H1 (cell line): ENCODE measurements at regions not wholly inside any gene's neighbourhood (a gene's known extent, or its start where the extent isn't known, plus 50 kb on each side); places are given as distances from the start of the nearest gene placed in this dataset.

Experiments used
- CTCF ChIA-PET: fragments of 300-600 bp; sonication (Branson Sonifier 250); formaldehyde crosslinking; loops from one replicate; lab custom pipeline; 2021; ENCODE audit not compliant: partially characterized antibody; lab: Charles Lee
- POLR2A ChIA-PET: fragments of 300-600 bp; sonication (Branson Sonifier 250); formaldehyde crosslinking; loops from one replicate; lab custom pipeline; 2021; ENCODE audit warnings: inconsistent platforms; ENCODE audit not compliant: partially characterized antibody; lab: Charles Lee
- DNase-seq, 2 experiments: peaks; one replicate each; pipeline versions ENCODE4 v3.0.0 to v3.0.0-alpha.2; 2010 to 2022; ENCODE audit warnings: low spot score in 2 of 2, low read depth in 1 of 2, mixed read lengths in 1 of 2
- FAIRE-seq: peaks from 2 replicates; lab custom pipeline; 2011; peaks lifted over from hg19 to GRCh38; lab: Jason Lieb, UNC
- H2AFZ ChIP-seq: 2 replicates; pipeline ENCODE4 v1.8.1; 2012; ENCODE audit warnings: low read length, inconsistent platforms
- H2AK5ac ChIP-seq: 2 replicates; pipeline ENCODE4 v1.6.1; 2013; ENCODE audit warnings: low read depth, low read length
- H2BK120ac ChIP-seq: replicated peaks from 2 replicates; pipeline ENCODE3; 2013; ENCODE audit warnings: low read depth, low read length, inconsistent platforms
- H2BK12ac ChIP-seq: 2 replicates; pipeline ENCODE4 v1.6.1; 2013; ENCODE audit warnings: low read depth, low read length
- H2BK15ac ChIP-seq: 2 replicates; pipeline ENCODE4 v1.6.1; 2013; ENCODE audit warnings: low read length
- H2BK20ac ChIP-seq: 2 replicates; pipeline ENCODE4 v1.6.1; 2013; ENCODE audit warnings: low read length
- H2BK5ac ChIP-seq: 2 replicates; pipeline ENCODE4 v1.6.1; 2013; ENCODE audit warnings: low read depth, low read length
- H3K14ac ChIP-seq: 2 replicates; pipeline ENCODE4 v1.6.1; 2013; ENCODE audit warnings: inconsistent platforms; ENCODE audit not compliant: insufficient read length
- H3K18ac ChIP-seq: 2 replicates; pipeline ENCODE4 v1.6.1; 2013; ENCODE audit warnings: low read length; ENCODE audit errors: extremely low read depth
- H3K23ac ChIP-seq: 2 replicates; pipeline ENCODE4 v1.6.1; 2013; ENCODE audit warnings: inconsistent platforms; ENCODE audit not compliant: insufficient read length
- H3K23me2 ChIP-seq: 2 replicates; pipeline ENCODE4 v1.6.1; 2013; ENCODE audit warnings: low read depth, low read length
- H3K27ac ChIP-seq: 2 replicates; pipeline ENCODE4 v1.6.1; 2011; ENCODE audit warnings: low read depth, low read length, inconsistent platforms
- H3K27me3 ChIP-seq, 4 experiments: replicated peaks in 1 of 4; 1 replicate in 1 of 4; 2 replicates in 3 of 4; pipeline versions ENCODE4 v1.6.1 to v1.8.1; 2011 to 2013; ENCODE audit warnings: low read length in 3 of 4, mild to moderate bottlenecking in 3 of 4, inconsistent platforms in 2 of 4, mixed read lengths in 2 of 4, moderate library complexity in 1 of 4; ENCODE audit not compliant: control insufficient read depth in 3 of 4, insufficient read depth in 3 of 4; ENCODE audit errors: extremely low read depth in 1 of 4
- H3K36me3 ChIP-seq, 4 experiments: 2 replicates each; pipeline versions ENCODE4 v1.6.1 to v1.8.1; 2011 to 2013; ENCODE audit warnings: mild to moderate bottlenecking in 4 of 4, low read length in 3 of 4, moderate library complexity in 2 of 4, control low read depth in 1 of 4, inconsistent platforms in 1 of 4; ENCODE audit not compliant: insufficient read depth in 4 of 4, control insufficient read depth in 2 of 4
- H3K4ac ChIP-seq: replicated peaks from 2 replicates; pipeline ENCODE3; 2013; ENCODE audit warnings: low read length, low read depth, mixed read lengths, inconsistent platforms; ENCODE audit not compliant: insufficient read length
- H3K4me1 ChIP-seq, 4 experiments: replicated peaks in 1 of 4; 1 replicate in 1 of 4; 2 replicates in 3 of 4; pipeline versions ENCODE4 v1.6.1 to v1.8.1; 2011 to 2013; ENCODE audit warnings: low read length in 3 of 4, inconsistent platforms in 2 of 4, mixed read lengths in 1 of 4; ENCODE audit not compliant: insufficient read depth in 4 of 4, control insufficient read depth in 3 of 4
- H3K4me2 ChIP-seq, 2 experiments: 2 replicates each; pipeline versions ENCODE4 v1.6.1 to v1.8.1; 2011 to 2013; ENCODE audit warnings: low read depth in 2 of 2, low read length in 2 of 2, control low read depth in 1 of 2, inconsistent platforms in 1 of 2, mild to moderate bottlenecking in 1 of 2; ENCODE audit not compliant: insufficient read depth in 1 of 2
- H3K4me3 ChIP-seq, 4 experiments: fragments of 200-600, 300-600 bp in 1 of 4; sonication (generic), shearing (Covaris generic), sonication (Bioruptor Twin) in 1 of 4; 2 replicates each; pipeline versions ENCODE4 v1.5.1 to v1.8.1; 2011 to 2016; ENCODE audit warnings: low read length in 4 of 4, low read depth in 3 of 4, control low read depth in 2 of 4, inconsistent platforms in 2 of 4, mild to moderate bottlenecking in 2 of 4, mixed read lengths in 1 of 4, moderate library complexity in 1 of 4; ENCODE audit not compliant: insufficient read depth in 2 of 4; ENCODE audit errors: extremely low read depth in 1 of 4
- H3K56ac ChIP-seq: replicated peaks from 2 replicates; pipeline ENCODE3; 2013; ENCODE audit warnings: low read depth, mild to moderate bottlenecking, mixed read lengths, low read length, inconsistent platforms; ENCODE audit not compliant: insufficient read length
- H3K79me1 ChIP-seq: 2 replicates; pipeline ENCODE4 v1.6.1; 2013; ENCODE audit warnings: low read depth, low read length, control low read depth
- H3K79me2 ChIP-seq, 2 experiments: 2 replicates each; pipeline versions ENCODE4 v1.6.1 to v1.8.1; 2012 to 2013; ENCODE audit warnings: low read length in 2 of 2, mild to moderate bottlenecking in 2 of 2, inconsistent platforms in 1 of 2; ENCODE audit not compliant: insufficient read depth in 2 of 2, control insufficient read depth in 1 of 2
- H3K9ac ChIP-seq, 4 experiments: replicated peaks in 1 of 4; 1 replicate in 1 of 4; 2 replicates in 3 of 4; pipeline versions ENCODE4 v1.6.1 to v1.8.1; 2011 to 2013; ENCODE audit warnings: low read depth in 3 of 4, low read length in 3 of 4, control low read depth in 2 of 4, mild to moderate bottlenecking in 2 of 4, moderate library complexity in 2 of 4, inconsistent platforms in 1 of 4; ENCODE audit errors: extremely low read depth in 1 of 4
- H3K9me3 ChIP-seq, 2 experiments: 2 replicates each; pipeline versions ENCODE4 v1.6.1 to v1.8.1; 2012 to 2013; ENCODE audit warnings: mild to moderate bottlenecking in 2 of 2, moderate library complexity in 2 of 2, control low read depth in 1 of 2, inconsistent platforms in 1 of 2, low read depth in 1 of 2, low read length in 1 of 2, mixed read lengths in 1 of 2; ENCODE audit not compliant: insufficient read depth in 2 of 2
- H4K20me1 ChIP-seq, 2 experiments: replicated peaks in 1 of 2; 2 replicates each; pipeline versions ENCODE3 to v1.8.1; 2011 to 2013; ENCODE audit warnings: inconsistent platforms in 2 of 2, low read length in 2 of 2, mild to moderate bottlenecking in 1 of 2; ENCODE audit not compliant: insufficient read depth in 2 of 2, control insufficient read depth in 1 of 2
- H4K5ac ChIP-seq: 2 replicates; pipeline ENCODE4 v1.6.1; 2013; ENCODE audit warnings: low read length, low read depth, mixed read lengths, inconsistent platforms; ENCODE audit not compliant: insufficient read length
- H4K8ac ChIP-seq: 2 replicates; pipeline ENCODE4 v1.8.0; 2013; ENCODE audit warnings: mild to moderate bottlenecking, moderate library complexity, low read length, inconsistent platforms; ENCODE audit not compliant: insufficient read depth; ENCODE audit errors: extremely low read depth
- H4K91ac ChIP-seq: replicated peaks from 2 replicates; pipeline ENCODE3; 2013; ENCODE audit warnings: low read length, mixed read lengths, inconsistent platforms; ENCODE audit not compliant: insufficient read length
- ATF2 ChIP-seq: IDR thresholded peaks from 2 replicates; pipeline ENCODE4 v1.6.1; 2012; ENCODE audit warnings: low read length, inconsistent platforms
- CEBPB ChIP-seq: IDR thresholded peaks from 2 replicates; pipeline ENCODE4 v1.6.1; 2012; ENCODE audit warnings: low read depth, low read length
- CTCF ChIP-seq, 3 experiments: IDR thresholded peaks; 1 replicate in 2 of 3; 2 replicates in 1 of 3; pipeline versions ENCODE4 v1.5.1 to v1.6.1; 2011; ENCODE audit warnings: low read length in 3 of 3, mild to moderate bottlenecking in 3 of 3, inconsistent platforms in 2 of 3, low read depth in 1 of 3, moderate library complexity in 1 of 3; ENCODE audit not compliant: insufficient read depth in 1 of 3; ENCODE audit errors: control extremely low read depth in 1 of 3
- RAD21 ChIP-seq, 2 experiments: IDR thresholded peaks in 1 of 2; conservative IDR thresholded peaks in 1 of 2; 2 replicates each; pipeline ENCODE4 v1.6.1; 2011; ENCODE audit warnings: low read depth in 2 of 2, low read length in 2 of 2, improper control_type of control experiment in 1 of 2, inconsistent platforms in 1 of 2, mild to moderate bottlenecking in 1 of 2, moderate library complexity in 1 of 2
- SP2 ChIP-seq: IDR thresholded peaks from 2 replicates; pipeline ENCODE4 v1.6.1; 2012; ENCODE audit warnings: mild to moderate bottlenecking, low read length, inconsistent platforms
- SRF ChIP-seq: IDR thresholded peaks from 2 replicates; pipeline ENCODE4 v1.6.1; 2011; ENCODE audit warnings: mild to moderate bottlenecking, low read depth, low read length, moderate library complexity
- WGBS, 2 experiments: shearing (Covaris generic) in 1 of 2; methylation state at CpG; one replicate each; pipeline versions ENCODE4 v1.1.6 to v1.1.7; 2013 to 2015; ENCODE audit warnings: low lambda C conversion rate in 2 of 2, mixed read lengths in 2 of 2, inconsistent platforms in 1 of 2, low coverage in 1 of 2, missing lambda C conversion rate in 1 of 2; ENCODE audit not compliant: insufficient replicate concordance in 2 of 2, insufficient coverage in 1 of 2, insufficient read length in 1 of 2; ENCODE audit errors: extremely low coverage in 1 of 2, missing lambda C conversion rate in 1 of 2; 5-methylcytosine and 5-hydroxymethylcytosine counted together

GRCh38 chr15:25944386-25944785 is 81.3 kb upstream of the ATP10A start:
- Histone ChIP-seq H3K14ac (no peak overlapping the region), H4K20me1 (no peaks in the 10 kb centered on the region), H3K56ac (no peak overlapping the region), H4K91ac (no peak overlapping the region), H2AFZ (no peak overlapping the region), H2BK15ac (no peak overlapping the region), H2AK5ac (no peak overlapping the region), H2BK5ac (no peak overlapping the region), H3K18ac (no peak overlapping the region), H2BK12ac (no peak overlapping the region), H3K36me3 (no peaks in the 10 kb centered on the region), H3K4me2 (no peak overlapping the region), H3K23me2 (no peaks in the 10 kb centered on the region), H3K27me3 (no peaks in the 10 kb centered on the region), H3K4me1 (peaks cover 0 to 10% (median 2%) of the 10 kb centered on the region in 4 experiments; a peak in 3 of 7 replicates), H3K9me3 (peaks cover 0 to 3% of the 10 kb centered on the region in 2 experiments; a peak in 1 of 4 replicates), H3K27ac (no peak overlapping the region), H3K4ac (no peak overlapping the region), H3K9ac (no peak overlapping the region), H4K5ac (no peak overlapping the region), H3K4me3 (no peak overlapping the region), H3K23ac (no peak overlapping the region), H4K8ac (no peak overlapping the region), H3K79me2 (no peaks in the 10 kb centered on the region), H2BK20ac (no peak overlapping the region), H3K79me1 (no peaks in the 10 kb centered on the region), H2BK120ac (no peak overlapping the region)
- no peak for DNase-seq
- FAIRE-seq: no peak
- WGBS, 2 experiments: 95% methylated on average over 11 of the region's 17 CpGs; no CpG with 5 or more reads in 1 of the 2 experiments
- ChIA-PET POLR2A (no interaction called here), CTCF (interaction anchor here (0.6 to 1.5 kb wide), 7 partner anchors 10 to 1798 kb away, joined by 3 to 6 read pairs (median 3); no protein-coding TSS in a partner anchor)
- TF ChIP-seq CEBPB (no peak), SRF (no peak), CTCF (IDR thresholded peaks at IDR 0.05; ENCODE audit: control extremely low read depth in 1 of 3, insufficient read depth in 1 of 3, low read depth in 1 of 3, low read length in 3 of 3) (peak; percentile 28 to 46 (median 34)), RAD21 (IDR thresholded peaks at IDR 0.05 in 1 of 2, conservative IDR thresholded peaks at IDR 0.05 in 1 of 2; ENCODE audit: low read depth in 2 of 2, low read length in 2 of 2) (peak; percentile 23 to 43; a peak in 3 of 4 replicates), SP2 (no peak), ATF2 (no peak)
